ENCODE measurements at regions not wholly inside any gene's neighbourhood (a gene's known extent, or its start where the extent isn't known, plus 50 kb on each side); places are given as distances from the start of the nearest gene placed in this dataset.
"Not testable (repeated sequence)": the region's sequence is repeated elsewhere in the genome, so short reads cannot be mapped to it uniquely, and the experiment has no call there.

GRCh38 chr21:14008006-14008405 is 202.7 kb downstream of the LIPI start:
- not testable (repeated sequence) for DNase-seq

- not testable (repeated sequence) for DNase-seq
Measured at GRCh38 chr21:14006144-14006543, 204.6 kb downstream of the LIPI start.

- not testable (repeated sequence) for DNase-seq
Measured at GRCh38 chr21:13986996-13987958, 223.5 kb downstream of the LIPI start.

- not testable (repeated sequence) for DNase-seq
Measured at GRCh38 chr21:13985865-13986863, 224.6 kb downstream of the LIPI start.

GRCh38 chr21:13985137-13985864 is 225.5 kb downstream of the LIPI start:
- DNase-seq = not testable (repeated sequence)

GRCh38 chr21:13984728-13985127 is 226.0 kb downstream of the LIPI start:
- not testable (repeated sequence) for DNase-seq

- DNase-seq = not testable (repeated sequence)
Measured at GRCh38 chr21:13981176-13982087, 229.3 kb downstream of the LIPI start.

GRCh38 chr21:13980115-13980662 is 230.6 kb downstream of the LIPI start:
- DNase-seq = not testable (repeated sequence)

- DNase-seq = not testable (repeated sequence)
Measured at GRCh38 chr21:13979608-13980007, 231.1 kb downstream of the LIPI start.

- DNase-seq = not testable (repeated sequence)
Measured at GRCh38 chr21:13974582-13974981, 236.2 kb downstream of the LIPI start.

- DNase-seq = not testable (repeated sequence)
Measured at GRCh38 chr21:13969853-13970252, 240.9 kb downstream of the LIPI start.

GRCh38 chr21:13969002-13969401 is 241.8 kb downstream of the LIPI start:
- DNase-seq = not testable (repeated sequence)

- not testable (repeated sequence) for DNase-seq
Measured at GRCh38 chr21:13963259-13963658, 247.5 kb downstream of the LIPI start.

GRCh38 chr21:13937236-13937635 is 273.5 kb downstream of the LIPI start:
- no peak for DNase-seq

GRCh38 chr21:13936033-13936937 is 274.5 kb downstream of the LIPI start:
- DNase-seq = not testable (repeated sequence)

- not testable (repeated sequence) for DNase-seq
Measured at GRCh38 chr21:13935396-13936032, 275.2 kb downstream of the LIPI start.

- not testable (repeated sequence) for DNase-seq
Measured at GRCh38 chr21:13934887-13935342, 275.8 kb downstream of the LIPI start.

- not testable (repeated sequence) for DNase-seq
Measured at GRCh38 chr21:13923175-13923574, 287.6 kb downstream of the LIPI start.

- not testable (repeated sequence) for DNase-seq
Measured at GRCh38 chr21:13921455-13921854, 289.3 kb downstream of the LIPI start.

Data from inflammatory macrophage (primary cell).